ENCODE measurements at regions not wholly inside any gene's neighbourhood (a gene's known extent, or its start where the extent isn't known, plus 50 kb on each side); places are given as distances from the start of the nearest gene placed in this dataset.

GRCh38 chr6:19979059-19979458 lies 141.9 kb downstream of the ID4 start:
- H3K27ac ChIP-seq (ENCODE audit: low read length, poor library complexity, severe bottlenecking), result no peak overlapping the region
- H4K8ac ChIP-seq (ENCODE audit: low read length), result no peak overlapping the region
- no peak overlapping the region for H2BK120ac ChIP-seq (ENCODE audit: low read depth, low read length)
- H3K36me3 ChIP-seq (ENCODE audit: control insufficient read depth in 1 of 2, insufficient read depth in 2 of 2, low read depth in 1 of 2, low read length in 2 of 2), result no peaks in the 10 kb centered on the region
- no peaks in the 10 kb centered on the region for H3K4me1 ChIP-seq (ENCODE audit: control insufficient read depth, insufficient read depth, low read depth, low read length)
- no peaks in the 10 kb centered on the region for H3K79me1 ChIP-seq (replicated peaks; ENCODE audit: low read length, poor library complexity, severe bottlenecking)
- H4K91ac ChIP-seq (ENCODE audit: low read length), result no peak overlapping the region
- no peak for DNase-seq
- no peak overlapping the region for H3K9ac ChIP-seq (ENCODE audit: low read length)
- no peaks in the 10 kb centered on the region for H3K27me3 ChIP-seq (ENCODE audit: control insufficient read depth in 1 of 2, insufficient read depth in 1 of 2, low read length in 2 of 2)
- no peak overlapping the region for H2BK12ac ChIP-seq (ENCODE audit: low read length in 2 of 2)
- no peaks in the 10 kb centered on the region for H3K9me3 ChIP-seq (ENCODE audit: control insufficient read depth, low read length)
- H3K14ac ChIP-seq (ENCODE audit: low read length in 2 of 2), result no peak overlapping the region
- no peak overlapping the region for H2BK5ac ChIP-seq (ENCODE audit: low read depth, low read length, poor library complexity, severe bottlenecking)
- WGBS, result 78% methylated on average over 7 of the region's 7 CpGs
- H3K18ac ChIP-seq (ENCODE audit: low read depth in 1 of 2, low read length in 2 of 2), result no peak overlapping the region
- H3K4me2 ChIP-seq (ENCODE audit: low read length, poor library complexity, severe bottlenecking), result no peak overlapping the region
- H2BK15ac ChIP-seq (ENCODE audit: low read depth, poor library complexity, severe bottlenecking), result no peak overlapping the region
- H3K4ac ChIP-seq (ENCODE audit: low read depth in 1 of 2, low read length in 2 of 2), result no peak overlapping the region
- H2AFZ ChIP-seq (ENCODE audit: low read depth, low read length), result no peak overlapping the region
- H3K4me3 ChIP-seq (ENCODE audit: insufficient read depth in 1 of 2, low read depth in 1 of 2, low read length in 2 of 2), result no peak overlapping the region
- no peak overlapping the region for H2AK5ac ChIP-seq (ENCODE audit: low read length, severe bottlenecking)
- no peak overlapping the region for H3K23ac ChIP-seq (ENCODE audit: low read length in 2 of 2)

GRCh38 chr6:19979986-19980385 lies 142.8 kb downstream of the ID4 start:
- no peak for DNase-seq
- H2BK5ac ChIP-seq (ENCODE audit: low read depth, low read length, poor library complexity, severe bottlenecking), result no peak overlapping the region
- H3K4me3 ChIP-seq (ENCODE audit: insufficient read depth in 1 of 2, low read depth in 1 of 2, low read length in 2 of 2), result no peak overlapping the region
- H3K4me2 ChIP-seq (ENCODE audit: low read length, poor library complexity, severe bottlenecking), result no peak overlapping the region
- H3K4ac ChIP-seq (ENCODE audit: low read depth in 1 of 2, low read length in 2 of 2), result no peak overlapping the region
- no peak overlapping the region for H3K9ac ChIP-seq (ENCODE audit: low read length)
- no peaks in the 10 kb centered on the region for H3K4me1 ChIP-seq (ENCODE audit: control insufficient read depth, insufficient read depth, low read depth, low read length)
- no peak overlapping the region for H2BK120ac ChIP-seq (ENCODE audit: low read depth, low read length)
- H3K23ac ChIP-seq (ENCODE audit: low read length in 2 of 2), result no peak overlapping the region
- no peak overlapping the region for H3K14ac ChIP-seq (ENCODE audit: low read length in 2 of 2)
- H4K8ac ChIP-seq (ENCODE audit: low read length), result no peak overlapping the region
- no peak overlapping the region for H3K27ac ChIP-seq (ENCODE audit: low read length, poor library complexity, severe bottlenecking)
- H3K18ac ChIP-seq (ENCODE audit: low read depth in 1 of 2, low read length in 2 of 2), result no peak overlapping the region
- H2BK15ac ChIP-seq (ENCODE audit: low read depth, poor library complexity, severe bottlenecking), result no peak overlapping the region
- no peaks in the 10 kb centered on the region for H3K27me3 ChIP-seq (ENCODE audit: control insufficient read depth in 1 of 2, insufficient read depth in 1 of 2, low read length in 2 of 2)
- no peaks in the 10 kb centered on the region for H3K79me1 ChIP-seq (replicated peaks; ENCODE audit: low read length, poor library complexity, severe bottlenecking)
- WGBS, result no CpG with 5 or more reads among the region's 1 CpG
- no peak overlapping the region for H2BK12ac ChIP-seq (ENCODE audit: low read length in 2 of 2)
- no peak overlapping the region for H2AFZ ChIP-seq (ENCODE audit: low read depth, low read length)
- H4K91ac ChIP-seq (ENCODE audit: low read length), result no peak overlapping the region
- H3K36me3 ChIP-seq (ENCODE audit: control insufficient read depth in 1 of 2, insufficient read depth in 2 of 2, low read depth in 1 of 2, low read length in 2 of 2), result no peaks in the 10 kb centered on the region
- no peaks in the 10 kb centered on the region for H3K9me3 ChIP-seq (ENCODE audit: control insufficient read depth, low read length)
- H2AK5ac ChIP-seq (ENCODE audit: low read length, severe bottlenecking), result no peak overlapping the region

GRCh38 chr6:19983374-19983773 lies 146.2 kb downstream of the ID4 start:
- Histone ChIP-seq H4K91ac (ENCODE audit: low read length) (no peak overlapping the region), H2BK120ac (ENCODE audit: low read depth, low read length) (no peak overlapping the region), H4K8ac (ENCODE audit: low read length) (no peak overlapping the region), H2AFZ (ENCODE audit: low read depth, low read length) (no peak overlapping the region), H3K27ac (ENCODE audit: low read length, poor library complexity, severe bottlenecking) (no peak overlapping the region), H3K4me3 (ENCODE audit: insufficient read depth in 1 of 2, low read depth in 1 of 2, low read length in 2 of 2) (no peak overlapping the region), H2AK5ac (ENCODE audit: low read length, severe bottlenecking) (no peak overlapping the region), H3K27me3 (ENCODE audit: control insufficient read depth in 1 of 2, insufficient read depth in 1 of 2, low read length in 2 of 2) (no peaks in the 10 kb centered on the region), H3K23ac (ENCODE audit: low read length in 2 of 2) (no peak overlapping the region), H3K9ac (ENCODE audit: low read length) (no peak overlapping the region), H2BK5ac (ENCODE audit: low read depth, low read length, poor library complexity, severe bottlenecking) (no peak overlapping the region), H2BK12ac (ENCODE audit: low read length in 2 of 2) (no peak overlapping the region), H3K79me1 (replicated peaks; ENCODE audit: low read length, poor library complexity, severe bottlenecking) (no peaks in the 10 kb centered on the region), H2BK15ac (ENCODE audit: low read depth, poor library complexity, severe bottlenecking) (no peak overlapping the region), H3K14ac (ENCODE audit: low read length in 2 of 2) (no peak overlapping the region), H3K9me3 (ENCODE audit: control insufficient read depth, low read length) (no peaks in the 10 kb centered on the region), H3K4me2 (ENCODE audit: low read length, poor library complexity, severe bottlenecking) (no peak overlapping the region), H3K4ac (ENCODE audit: low read depth in 1 of 2, low read length in 2 of 2) (no peak overlapping the region), H3K18ac (ENCODE audit: low read depth in 1 of 2, low read length in 2 of 2) (no peak overlapping the region), H3K4me1 (ENCODE audit: control insufficient read depth, insufficient read depth, low read depth, low read length) (no peaks in the 10 kb centered on the region), H3K36me3 (ENCODE audit: control insufficient read depth in 1 of 2, insufficient read depth in 2 of 2, low read depth in 1 of 2, low read length in 2 of 2) (no peaks in the 10 kb centered on the region)
- 86% methylated on average over 11 of the region's 11 CpGs for WGBS
- no peak for DNase-seq

GRCh38 chr6:19986691-19987438 lies 149.7 kb downstream of the ID4 start:
- WGBS, result no CpG with 5 or more reads among the region's 2 CpGs
- no peaks in the 10 kb centered on the region for H3K9me3 ChIP-seq (ENCODE audit: control insufficient read depth, low read length)
- no peak overlapping the region for H3K9ac ChIP-seq (ENCODE audit: low read length)
- H4K8ac ChIP-seq (ENCODE audit: low read length), result no peak overlapping the region
- no peak overlapping the region for H3K18ac ChIP-seq (ENCODE audit: low read depth in 1 of 2, low read length in 2 of 2)
- H2BK120ac ChIP-seq (ENCODE audit: low read depth, low read length), result no peak overlapping the region
- no peak overlapping the region for H4K91ac ChIP-seq (ENCODE audit: low read length)
- H3K79me1 ChIP-seq (replicated peaks; ENCODE audit: low read length, poor library complexity, severe bottlenecking), result no peaks in the 10 kb centered on the region
- no peak overlapping the region for H2AK5ac ChIP-seq (ENCODE audit: low read length, severe bottlenecking)
- no peaks in the 10 kb centered on the region for H3K27me3 ChIP-seq (ENCODE audit: control insufficient read depth in 1 of 2, insufficient read depth in 1 of 2, low read length in 2 of 2)
- H3K4me1 ChIP-seq (ENCODE audit: control insufficient read depth, insufficient read depth, low read depth, low read length), result no peaks in the 10 kb centered on the region
- H2AFZ ChIP-seq (ENCODE audit: low read depth, low read length), result no peak overlapping the region
- H3K27ac ChIP-seq (ENCODE audit: low read length, poor library complexity, severe bottlenecking), result no peak overlapping the region
- no peak overlapping the region for H3K4me3 ChIP-seq (ENCODE audit: insufficient read depth in 1 of 2, low read depth in 1 of 2, low read length in 2 of 2)
- DNase-seq, result no peak
- H2BK5ac ChIP-seq (ENCODE audit: low read depth, low read length, poor library complexity, severe bottlenecking), result no peak overlapping the region
- H3K36me3 ChIP-seq (ENCODE audit: control insufficient read depth in 1 of 2, insufficient read depth in 2 of 2, low read depth in 1 of 2, low read length in 2 of 2), result no peaks in the 10 kb centered on the region
- no peak overlapping the region for H3K4ac ChIP-seq (ENCODE audit: low read depth in 1 of 2, low read length in 2 of 2)
- H2BK12ac ChIP-seq (ENCODE audit: low read length in 2 of 2), result no peak overlapping the region
- H2BK15ac ChIP-seq (ENCODE audit: low read depth, poor library complexity, severe bottlenecking), result no peak overlapping the region
- H3K23ac ChIP-seq (ENCODE audit: low read length in 2 of 2), result no peak overlapping the region
- no peak overlapping the region for H3K14ac ChIP-seq (ENCODE audit: low read length in 2 of 2)
- no peak overlapping the region for H3K4me2 ChIP-seq (ENCODE audit: low read length, poor library complexity, severe bottlenecking)
